IMR-90 (cell line): ENCODE measurements at regions not wholly inside any gene's neighbourhood (a gene's known extent, or its start where the extent isn't known, plus 50 kb on each side); places are given as distances from the start of the nearest gene placed in this dataset.

Experiments used
- ATAC-seq: fragments of 200-7000 bp; cut with Tn5 transposase; 2 replicates; pipeline ENCODE4 v1.9.1; 2020; ENCODE audit warnings: low read depth, mild to moderate bottlenecking, moderate library complexity
- BruUV-seq: library from RNA; stranded (reverse); fragments of 400-500 nt; replicated peaks from 2 replicates; lab custom pipeline; 2021; lab: Mats Ljungman, UMichigan
- CTCF ChIA-PET: fragments of 300-600 bp; formaldehyde crosslinking; extraction: SDS; loops from one replicate; lab custom pipeline; 2021; ENCODE audit warnings: antibody characterized with exemption; lab: Yijun Ruan, JAX
- POLR2A ChIA-PET: fragments of 300-600 bp; sonication (Branson Sonifier 250); formaldehyde crosslinking; loops from one replicate; lab custom pipeline; 2022; ENCODE audit warnings: antibody characterized with exemption; ENCODE audit not compliant: unreplicated experiment; lab: Charles Lee
- DNase-seq: peaks from one replicate; pipeline ENCODE4 v3.0.0; 2013
- H2AFZ ChIP-seq: replicated peaks from 2 replicates; pipeline ENCODE3; 2013; ENCODE audit warnings: low read length, mild to moderate bottlenecking; ENCODE audit not compliant: poor library complexity
- H2AK5ac ChIP-seq: 2 replicates; pipeline ENCODE4 v1.6.1; 2013; ENCODE audit warnings: low read depth, low read length, inconsistent platforms
- H2AK9ac ChIP-seq: replicated peaks from 2 replicates; pipeline ENCODE3; 2013; ENCODE audit warnings: mild to moderate bottlenecking, low read depth, low read length, moderate library complexity; ENCODE audit not compliant: poor library complexity
- H2BK120ac ChIP-seq: 2 replicates; pipeline ENCODE4 v1.6.1; 2013; ENCODE audit warnings: low read depth, low read length, inconsistent platforms
- H2BK15ac ChIP-seq: 3 replicates; pipeline ENCODE4 v1.6.1; 2013; ENCODE audit warnings: low read depth, low read length, inconsistent platforms
- H2BK20ac ChIP-seq: 2 replicates; pipeline ENCODE4 v1.6.1; 2013; ENCODE audit warnings: low read depth, mild to moderate bottlenecking, inconsistent platforms, low read length, moderate library complexity
- H2BK5ac ChIP-seq: 2 replicates; pipeline ENCODE4 v1.6.1; 2013; ENCODE audit warnings: mild to moderate bottlenecking, low read depth, low read length, inconsistent platforms; ENCODE audit not compliant: poor library complexity, severe bottlenecking
- H3K14ac ChIP-seq: replicated peaks from 2 replicates; pipeline ENCODE4 v1.6.1; 2013; ENCODE audit warnings: low read depth, low read length, inconsistent platforms
- H3K18ac ChIP-seq: 2 replicates; pipeline ENCODE4 v1.6.1; 2013; ENCODE audit warnings: low read depth, low read length, control low read depth
- H3K23ac ChIP-seq: 2 replicates; pipeline ENCODE4 v1.6.1; 2013; ENCODE audit warnings: low read depth, low read length, inconsistent platforms
- H3K27ac ChIP-seq: 2 replicates; pipeline ENCODE4 v1.5.1; 2013; ENCODE audit warnings: mild to moderate bottlenecking, control low read depth, low read length; ENCODE audit not compliant: insufficient read depth
- H3K27me3 ChIP-seq: 2 replicates; pipeline ENCODE4 v1.6.1; 2013; ENCODE audit warnings: low read length; ENCODE audit not compliant: control insufficient read depth, insufficient read depth
- H3K36me3 ChIP-seq: 2 replicates; pipeline ENCODE4 v1.6.1; 2013; ENCODE audit warnings: low read length, mixed read lengths; ENCODE audit not compliant: control insufficient read depth, insufficient read depth
- H3K4ac ChIP-seq: 2 replicates; pipeline ENCODE4 v1.6.1; 2013; ENCODE audit warnings: low read depth, low read length, inconsistent platforms
- H3K4me1 ChIP-seq: 2 replicates; pipeline ENCODE4 v1.6.1; 2013; ENCODE audit warnings: low read length, mixed read lengths; ENCODE audit not compliant: control insufficient read depth, insufficient read depth
- H3K4me2 ChIP-seq: 2 replicates; pipeline ENCODE4 v1.6.1; 2013; ENCODE audit warnings: low read depth, mild to moderate bottlenecking, control low read depth, low read length, moderate library complexity
- H3K4me3 ChIP-seq: 2 replicates; pipeline ENCODE4 v1.5.1; 2013; ENCODE audit warnings: low read depth, mild to moderate bottlenecking, control low read depth, low read length, moderate library complexity; ENCODE audit not compliant: insufficient read depth
- H3K56ac ChIP-seq: 2 replicates; pipeline ENCODE4 v1.6.1; 2013; ENCODE audit warnings: low read length, inconsistent platforms; ENCODE audit not compliant: insufficient read depth; ENCODE audit errors: extremely low read depth
- H3K79me1 ChIP-seq, 2 experiments: 2 replicates each; pipeline ENCODE4 v1.6.1; 2013; ENCODE audit warnings: low read length in 2 of 2, inconsistent platforms in 1 of 2, low read depth in 1 of 2
- H3K9ac ChIP-seq: 2 replicates; pipeline ENCODE4 v1.6.1; 2013; ENCODE audit warnings: low read depth, low read length, control low read depth
- H3K9me1 ChIP-seq: 2 replicates; pipeline ENCODE4 v1.6.1; 2013; ENCODE audit warnings: low read length, inconsistent platforms; ENCODE audit not compliant: insufficient read depth
- H3K9me3 ChIP-seq: 2 replicates; pipeline ENCODE4 v1.6.1; 2013; ENCODE audit warnings: low read length; ENCODE audit not compliant: control insufficient read depth, insufficient read depth
- H4K20me1 ChIP-seq: 2 replicates; pipeline ENCODE4 v1.6.1; 2013; ENCODE audit warnings: low read length, inconsistent platforms; ENCODE audit not compliant: insufficient read depth
- H4K5ac ChIP-seq: 2 replicates; pipeline ENCODE4 v1.6.1; 2013; ENCODE audit warnings: mild to moderate bottlenecking, low read depth, low read length, control low read depth
- H4K8ac ChIP-seq, 2 experiments: 2 replicates each; pipeline ENCODE4 v1.6.1; 2013; ENCODE audit warnings: low read depth in 2 of 2, low read length in 2 of 2, control low read depth in 1 of 2, inconsistent platforms in 1 of 2
- H4K91ac ChIP-seq: 2 replicates; pipeline ENCODE4 v1.6.1; 2013; ENCODE audit warnings: low read depth, low read length, inconsistent platforms; ENCODE audit not compliant: insufficient read depth
- BHLHE40 ChIP-seq: fragments of 150-350 bp; IDR thresholded peaks from 2 replicates; pipeline ENCODE4 v1.6.1; 2016; ENCODE audit warnings: mild to moderate bottlenecking, low read depth, low read length
- CEBPB ChIP-seq: IDR thresholded peaks from 2 replicates; pipeline ENCODE4 v1.6.1; 2012; ENCODE audit warnings: low read depth, low read length, improper control_type of control experiment
- CHD1 ChIP-seq: IDR thresholded peaks from 2 replicates; pipeline ENCODE4 v1.6.1; 2012; ENCODE audit warnings: low read depth, low read length, improper control_type of control experiment
- MAFK ChIP-seq: IDR thresholded peaks from 2 replicates; pipeline ENCODE4 v1.6.1; 2012; ENCODE audit warnings: low read depth, low read length, improper control_type of control experiment
- MAZ ChIP-seq: IDR thresholded peaks from 2 replicates; pipeline ENCODE4 v1.6.1; 2012; ENCODE audit warnings: low read depth, mild to moderate bottlenecking, low read length, improper control_type of control experiment, moderate library complexity, borderline replicate concordance
- POLR2A ChIP-seq: IDR thresholded peaks from 2 replicates; pipeline ENCODE4 v1.6.1; 2012; ENCODE audit warnings: mild to moderate bottlenecking, low read depth, low read length
- RAD21 ChIP-seq: IDR thresholded peaks from 2 replicates; pipeline ENCODE4 v1.6.1; 2012; ENCODE audit warnings: low read length, improper control_type of control experiment
- RCOR1 ChIP-seq: IDR thresholded peaks from 2 replicates; pipeline ENCODE4 v1.6.1; 2012; ENCODE audit warnings: mild to moderate bottlenecking, low read length, improper control_type of control experiment; ENCODE audit not compliant: insufficient replicate concordance
- SMC3 ChIP-seq: fragments of 150-350 bp; IDR thresholded peaks from 2 replicates; pipeline ENCODE4 v1.6.1; 2016; ENCODE audit warnings: low read depth, mild to moderate bottlenecking, antibody characterized with exemption, low read length, moderate library complexity
- WGBS, 2 experiments: methylation state at CpG; one replicate each; pipeline versions ENCODE4 v1.1.5 to v1.1.7; 2013; ENCODE audit warnings: missing lambda C conversion rate in 2 of 2; ENCODE audit not compliant: insufficient read length in 1 of 2; ENCODE audit errors: extremely low coverage in 2 of 2; 5-methylcytosine and 5-hydroxymethylcytosine counted together
- dilution Hi-C: fragments of 300-500 bp; cut with HindIII; formaldehyde crosslinking; loops from one replicate; pipeline ENCODE4 v1.14.3; 2018; ENCODE audit warnings: low sequenced_read_pairs; ENCODE audit not compliant: unreplicated experiment
- in situ Hi-C: fragments of 300-500 bp; cut with MboI; formaldehyde crosslinking; loops from 3 replicates; pipeline ENCODE4 v1.14.3; 2019; ENCODE audit warnings: low sequenced_read_pairs, inconsistent platforms, mixed read lengths
- intact Hi-C: fragments of 100-400 bp; cut with micrococcal nuclease; formaldehyde crosslinking; loops from 2 replicates; pipeline ENCODE4 v1.10.0; 2022
- TF ChIP-seq, protein P1 (sequence below): fragments of 150-350 bp; IDR thresholded peaks from 2 replicates; pipeline ENCODE4 v1.6.1; 2017; ENCODE audit warnings: mild to moderate bottlenecking, antibody characterized with exemption, low read length, low read depth
- TF ChIP-seq, protein P2 (sequence below): conservative IDR thresholded peaks from 2 replicates; pipeline ENCODE4 v1.5.1; 2012; ENCODE audit warnings: mild to moderate bottlenecking, low read depth, low read length, improper control_type of control experiment

DNA sequence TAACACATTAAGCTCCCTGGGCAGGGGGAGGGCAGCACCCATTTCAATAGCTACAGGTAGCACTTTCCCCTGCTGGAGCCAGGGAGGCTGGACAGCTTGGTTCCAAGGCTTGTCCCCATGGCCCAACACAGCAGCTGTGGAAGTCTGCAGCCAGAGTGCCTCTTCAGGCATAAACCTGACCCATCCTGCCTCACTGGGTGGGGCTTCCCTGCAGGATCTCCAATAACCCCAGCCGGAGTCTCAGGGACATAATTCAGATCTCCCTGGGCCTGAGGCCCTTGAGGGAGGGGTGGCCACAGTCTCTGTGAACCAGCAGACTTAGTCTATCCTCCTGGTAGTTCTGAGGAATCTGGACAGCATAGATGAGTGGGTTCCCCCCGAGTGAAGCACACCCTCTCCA is 1001.9 kb upstream of the CHAC2 start:
- WGBS, 2 experiments, result no CpG with 5 or more reads among the region's 2 CpGs
- Histone ChIP-seq H4K8ac (no peak overlapping the region), H3K9me3 (no peaks in the 10 kb centered on the region), H3K56ac (no peak overlapping the region), H2AK5ac (no peak overlapping the region), H2BK20ac (no peak overlapping the region), H3K4ac (no peak overlapping the region), H3K4me3 (no peak overlapping the region), H3K27ac (no peak overlapping the region), H3K14ac (no peak overlapping the region), H3K27me3 (no peaks in the 10 kb centered on the region), H3K9ac (no peak overlapping the region), H2BK15ac (no peak overlapping the region), H4K5ac (no peak overlapping the region), H2BK120ac (no peak overlapping the region), H4K20me1 (no peaks in the 10 kb centered on the region), H3K18ac (no peak overlapping the region), H4K91ac (no peak overlapping the region), H2AK9ac (peak overlapping the region; percentile 61), H3K79me1 (no peaks in the 10 kb centered on the region), H3K4me1 (no peaks in the 10 kb centered on the region), H3K23ac (no peak overlapping the region), H3K36me3 (no peaks in the 10 kb centered on the region), H2AFZ (peak overlapping the region; percentile 33), H2BK5ac (no peak overlapping the region), H3K9me1 (no peaks in the 10 kb centered on the region), H3K4me2 (no peak overlapping the region)
- dilution Hi-C loops (no loop called here), intact Hi-C loops (no loop called here), in situ Hi-C loops (no loop called here)
- ChIA-PET POLR2A (no interaction called here), CTCF (no interaction called here)
- no peak for DNase-seq
- no peak for TF ChIP-seq SMC3
- TF ChIP-seq, protein P1, sequence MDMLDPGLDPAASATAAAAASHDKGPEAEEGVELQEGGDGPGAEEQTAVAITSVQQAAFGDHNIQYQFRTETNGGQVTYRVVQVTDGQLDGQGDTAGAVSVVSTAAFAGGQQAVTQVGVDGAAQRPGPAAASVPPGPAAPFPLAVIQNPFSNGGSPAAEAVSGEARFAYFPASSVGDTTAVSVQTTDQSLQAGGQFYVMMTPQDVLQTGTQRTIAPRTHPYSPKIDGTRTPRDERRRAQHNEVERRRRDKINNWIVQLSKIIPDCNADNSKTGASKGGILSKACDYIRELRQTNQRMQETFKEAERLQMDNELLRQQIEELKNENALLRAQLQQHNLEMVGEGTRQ, result no peak
- TF ChIP-seq, protein P2, sequence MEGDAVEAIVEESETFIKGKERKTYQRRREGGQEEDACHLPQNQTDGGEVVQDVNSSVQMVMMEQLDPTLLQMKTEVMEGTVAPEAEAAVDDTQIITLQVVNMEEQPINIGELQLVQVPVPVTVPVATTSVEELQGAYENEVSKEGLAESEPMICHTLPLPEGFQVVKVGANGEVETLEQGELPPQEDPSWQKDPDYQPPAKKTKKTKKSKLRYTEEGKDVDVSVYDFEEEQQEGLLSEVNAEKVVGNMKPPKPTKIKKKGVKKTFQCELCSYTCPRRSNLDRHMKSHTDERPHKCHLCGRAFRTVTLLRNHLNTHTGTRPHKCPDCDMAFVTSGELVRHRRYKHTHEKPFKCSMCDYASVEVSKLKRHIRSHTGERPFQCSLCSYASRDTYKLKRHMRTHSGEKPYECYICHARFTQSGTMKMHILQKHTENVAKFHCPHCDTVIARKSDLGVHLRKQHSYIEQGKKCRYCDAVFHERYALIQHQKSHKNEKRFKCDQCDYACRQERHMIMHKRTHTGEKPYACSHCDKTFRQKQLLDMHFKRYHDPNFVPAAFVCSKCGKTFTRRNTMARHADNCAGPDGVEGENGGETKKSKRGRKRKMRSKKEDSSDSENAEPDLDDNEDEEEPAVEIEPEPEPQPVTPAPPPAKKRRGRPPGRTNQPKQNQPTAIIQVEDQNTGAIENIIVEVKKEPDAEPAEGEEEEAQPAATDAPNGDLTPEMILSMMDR, result no peak
- no peak for TF ChIP-seq RAD21
- no peak for TF ChIP-seq CEBPB
- no peak for TF ChIP-seq BHLHE40
- TF ChIP-seq MAFK, result no peak
- no peak for TF ChIP-seq MAZ
- TF ChIP-seq RCOR1, result no peak
- no peak for TF ChIP-seq CHD1
- TF ChIP-seq POLR2A, result no peak
- BruUV-seq, result no TSS peak
- ATAC-seq, result no peak
